ENCODE measurements at regions not wholly inside any gene's neighbourhood (a gene's known extent, or its start where the extent isn't known, plus 50 kb on each side); places are given as distances from the start of the nearest gene placed in this dataset.
"Not testable (repeated sequence)": the region's sequence is repeated elsewhere in the genome, so short reads cannot be mapped to it uniquely, and the experiment has no call there.

- Histone ChIP-seq H2BK5ac (ENCODE audit: low read length) (no peak overlapping the region), H3K4ac (ENCODE audit: low read length) (no peak overlapping the region), H3K79me1 (ENCODE audit: low read depth, low read length) (no peaks in the 10 kb centered on the region), H4K91ac (ENCODE audit: low read depth, low read length, poor library complexity) (no peak overlapping the region), H2AFZ (ENCODE audit: low read length) (no peak overlapping the region), H3K27ac (replicated peaks; ENCODE audit: low read length) (no peak overlapping the region), H3K23ac (ENCODE audit: low read depth, low read length, poor library complexity) (no peak overlapping the region), H2BK120ac (ENCODE audit: low read depth, low read length) (no peak overlapping the region), H2BK12ac (ENCODE audit: low read length) (no peak overlapping the region), H4K8ac (ENCODE audit: low read depth, low read length) (no peak overlapping the region), H3K9ac (ENCODE audit: low read depth, low read length, poor library complexity) (no peak overlapping the region), H2BK15ac (ENCODE audit: low read length) (no peak overlapping the region), H3K4me1 (ENCODE audit: control insufficient read depth in 2 of 2, insufficient read depth in 1 of 2, low read depth in 1 of 2, low read length in 2 of 2) (no peaks in the 10 kb centered on the region), H3K27me3 (ENCODE audit: control insufficient read depth in 3 of 3, insufficient read depth in 3 of 3, low read depth in 1 of 3, low read length in 3 of 3) (peaks cover 0 to 3% (median 0%) of the 10 kb centered on the region in 3 experiments), H3K14ac (ENCODE audit: low read length) (no peak overlapping the region), H3K4me3 (ENCODE audit: low read length in 2 of 2) (no peak overlapping the region), H3K36me3 (replicated peaks in 1 of 2; ENCODE audit: control insufficient read depth in 2 of 2, insufficient read depth in 2 of 2, low read length in 2 of 2) (no peaks in the 10 kb centered on the region), H3K9me3 (replicated peaks in 1 of 2; ENCODE audit: control insufficient read depth in 2 of 2, insufficient read depth in 1 of 2, low read depth in 1 of 2, low read length in 2 of 2) (peaks cover 0 to 3% of the 10 kb centered on the region in 2 donors), H2AK5ac (ENCODE audit: low read depth, low read length) (no peak overlapping the region), H3K18ac (ENCODE audit: low read length) (no peak overlapping the region), H3K4me2 (ENCODE audit: insufficient read depth, low read length, poor library complexity, severe bottlenecking) (no peak overlapping the region)
- WGBS, 2 donors (ENCODE audit: extremely low coverage in 2 of 2, insufficient read length in 2 of 2, insufficient replicate concordance in 1 of 2), result no CpG with 5 or more reads among the region's 1 CpG
- DNase-seq (ENCODE audit: low spot score), result no peak
Observed at GRCh38 chr20:40902661-40903060, 126.0 kb upstream of the TOP1 start.

GRCh38 chr20:40908309-40908708, 120.3 kb upstream of the TOP1 start:
- Histone ChIP-seq H3K4me1 (ENCODE audit: control insufficient read depth in 2 of 2, insufficient read depth in 1 of 2, low read depth in 1 of 2, low read length in 2 of 2) (no peaks in the 10 kb centered on the region), H3K27me3 (ENCODE audit: control insufficient read depth in 3 of 3, insufficient read depth in 3 of 3, low read depth in 1 of 3, low read length in 3 of 3) (peaks cover 0 to 3% (median 0%) of the 10 kb centered on the region in 3 experiments), H2BK120ac (ENCODE audit: low read depth, low read length) (no peak overlapping the region), H3K4me2 (ENCODE audit: insufficient read depth, low read length, poor library complexity, severe bottlenecking) (no peak overlapping the region), H2BK12ac (ENCODE audit: low read length) (no peak overlapping the region), H4K91ac (ENCODE audit: low read depth, low read length, poor library complexity) (no peak overlapping the region), H2BK15ac (ENCODE audit: low read length) (no peak overlapping the region), H3K79me1 (ENCODE audit: low read depth, low read length) (no peaks in the 10 kb centered on the region), H3K18ac (ENCODE audit: low read length) (no peak overlapping the region), H2AK5ac (ENCODE audit: low read depth, low read length) (no peak overlapping the region), H3K9ac (ENCODE audit: low read depth, low read length, poor library complexity) (no peak overlapping the region), H2BK5ac (ENCODE audit: low read length) (no peak overlapping the region), H3K14ac (ENCODE audit: low read length) (no peak overlapping the region), H3K4ac (ENCODE audit: low read length) (no peak overlapping the region), H2AFZ (ENCODE audit: low read length) (no peak overlapping the region), H3K27ac (replicated peaks; ENCODE audit: low read length) (no peak overlapping the region), H3K9me3 (replicated peaks in 1 of 2; ENCODE audit: control insufficient read depth in 2 of 2, insufficient read depth in 1 of 2, low read depth in 1 of 2, low read length in 2 of 2) (peaks cover 0 to 3% of the 10 kb centered on the region in 2 donors), H3K36me3 (replicated peaks in 1 of 2; ENCODE audit: control insufficient read depth in 2 of 2, insufficient read depth in 2 of 2, low read length in 2 of 2) (no peaks in the 10 kb centered on the region), H3K4me3 (ENCODE audit: low read length in 2 of 2) (no peak overlapping the region), H4K8ac (ENCODE audit: low read depth, low read length) (no peak overlapping the region), H3K23ac (ENCODE audit: low read depth, low read length, poor library complexity) (no peak overlapping the region)
- no CpG with 5 or more reads among the region's 5 CpGs for WGBS, 2 donors (ENCODE audit: extremely low coverage in 2 of 2, insufficient read length in 2 of 2, insufficient replicate concordance in 1 of 2)
- no peak for DNase-seq (ENCODE audit: low spot score)

DNA sequence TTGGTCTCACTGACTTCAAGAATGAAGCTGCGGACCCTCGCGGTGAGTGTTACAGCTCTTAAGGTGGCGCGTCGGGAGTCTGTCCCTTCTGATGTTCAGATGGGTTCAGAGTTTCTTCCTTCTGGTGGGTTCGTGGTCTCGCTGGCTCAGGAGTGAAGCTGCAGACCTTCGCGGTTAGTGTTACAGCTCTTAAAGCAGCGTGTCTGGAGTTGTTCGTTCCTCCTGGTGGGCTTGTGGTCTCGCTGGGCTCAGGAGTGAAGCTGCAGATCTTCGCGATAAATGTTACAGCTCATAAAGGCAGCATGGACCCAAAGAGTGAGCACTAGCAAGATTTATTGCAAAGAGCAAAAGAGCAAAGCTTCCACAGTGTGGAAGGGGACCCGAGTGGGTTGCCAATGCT, 119.1 kb upstream of the TOP1 start:
- not testable (repeated sequence) for H3K27ac ChIP-seq (replicated peaks; ENCODE audit: low read length)

DNA sequence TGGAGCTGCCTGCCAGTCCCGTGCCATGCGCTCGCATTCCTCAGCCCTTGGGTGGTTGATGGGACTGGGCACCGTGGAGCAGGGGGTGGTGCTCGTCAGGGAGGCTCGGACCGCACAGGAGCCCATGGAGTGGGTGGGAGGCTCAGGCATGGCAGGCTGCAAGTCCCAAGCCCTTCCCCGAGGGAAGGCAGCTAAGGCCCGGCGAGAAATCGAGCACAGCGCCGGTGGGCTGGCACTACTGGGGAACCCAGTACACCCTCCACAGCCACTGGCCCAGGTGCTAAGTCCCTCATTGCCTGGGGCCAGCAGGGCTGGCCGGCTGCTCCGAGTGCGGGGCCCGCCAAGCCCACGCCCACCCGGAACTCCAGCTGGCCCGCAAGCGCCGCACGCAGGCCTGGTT, 118.2 kb upstream of the TOP1 start:
- not testable (repeated sequence) for H3K9me3 ChIP-seq (replicated peaks in 1 of 2; ENCODE audit: control insufficient read depth in 2 of 2, insufficient read depth in 1 of 2, low read depth in 1 of 2, low read length in 2 of 2); DNase-seq (ENCODE audit: low spot score); H3K23ac ChIP-seq (ENCODE audit: low read depth, low read length, poor library complexity); H2AK5ac ChIP-seq (ENCODE audit: low read depth, low read length); H3K27ac ChIP-seq (replicated peaks; ENCODE audit: low read length); H2BK5ac ChIP-seq (ENCODE audit: low read length); H2BK12ac ChIP-seq (ENCODE audit: low read length); H2BK120ac ChIP-seq (ENCODE audit: low read depth, low read length); H2AFZ ChIP-seq (ENCODE audit: low read length); H3K9ac ChIP-seq (ENCODE audit: low read depth, low read length, poor library complexity); H3K14ac ChIP-seq (ENCODE audit: low read length); H3K36me3 ChIP-seq (replicated peaks in 1 of 2; ENCODE audit: control insufficient read depth in 2 of 2, insufficient read depth in 2 of 2, low read length in 2 of 2); H3K79me1 ChIP-seq (ENCODE audit: low read depth, low read length); H3K18ac ChIP-seq (ENCODE audit: low read length); H2BK15ac ChIP-seq (ENCODE audit: low read length); H3K4me2 ChIP-seq (ENCODE audit: insufficient read depth, low read length, poor library complexity, severe bottlenecking); H3K4me3 ChIP-seq (ENCODE audit: low read length in 2 of 2); H4K8ac ChIP-seq (ENCODE audit: low read depth, low read length); H4K91ac ChIP-seq (ENCODE audit: low read depth, low read length, poor library complexity); H3K4me1 ChIP-seq (ENCODE audit: control insufficient read depth in 2 of 2, insufficient read depth in 1 of 2, low read depth in 1 of 2, low read length in 2 of 2); H3K27me3 ChIP-seq (ENCODE audit: control insufficient read depth in 3 of 3, insufficient read depth in 3 of 3, low read depth in 1 of 3, low read length in 3 of 3); H3K4ac ChIP-seq (ENCODE audit: low read length)
- no CpG with 5 or more reads among the region's 23 CpGs for WGBS, 2 donors (ENCODE audit: extremely low coverage in 2 of 2, insufficient read length in 2 of 2, insufficient replicate concordance in 1 of 2)

More for the DNA sequence above, 119.1 kb upstream of the TOP1 start:
- H4K8ac ChIP-seq (ENCODE audit: low read depth, low read length); H3K27me3 ChIP-seq (ENCODE audit: control insufficient read depth in 3 of 3, insufficient read depth in 3 of 3, low read depth in 1 of 3, low read length in 3 of 3); H2BK12ac ChIP-seq (ENCODE audit: low read length); H2AFZ ChIP-seq (ENCODE audit: low read length); H4K91ac ChIP-seq (ENCODE audit: low read depth, low read length, poor library complexity); H3K4ac ChIP-seq (ENCODE audit: low read length); H3K4me2 ChIP-seq (ENCODE audit: insufficient read depth, low read length, poor library complexity, severe bottlenecking); H2AK5ac ChIP-seq (ENCODE audit: low read depth, low read length); H3K23ac ChIP-seq (ENCODE audit: low read depth, low read length, poor library complexity); H2BK5ac ChIP-seq (ENCODE audit: low read length); H2BK15ac ChIP-seq (ENCODE audit: low read length); H3K14ac ChIP-seq (ENCODE audit: low read length); H3K18ac ChIP-seq (ENCODE audit: low read length); H3K9me3 ChIP-seq (replicated peaks in 1 of 2; ENCODE audit: control insufficient read depth in 2 of 2, insufficient read depth in 1 of 2, low read depth in 1 of 2, low read length in 2 of 2); H3K79me1 ChIP-seq (ENCODE audit: low read depth, low read length); H3K4me1 ChIP-seq (ENCODE audit: control insufficient read depth in 2 of 2, insufficient read depth in 1 of 2, low read depth in 1 of 2, low read length in 2 of 2); DNase-seq (ENCODE audit: low spot score); H3K36me3 ChIP-seq (replicated peaks in 1 of 2; ENCODE audit: control insufficient read depth in 2 of 2, insufficient read depth in 2 of 2, low read length in 2 of 2); H2BK120ac ChIP-seq (ENCODE audit: low read depth, low read length); H3K9ac ChIP-seq (ENCODE audit: low read depth, low read length, poor library complexity); H3K4me3 ChIP-seq (ENCODE audit: low read length in 2 of 2): not testable (repeated sequence)
- WGBS, 2 donors (ENCODE audit: extremely low coverage in 2 of 2, insufficient read length in 2 of 2, insufficient replicate concordance in 1 of 2), result no CpG with 5 or more reads among the region's 16 CpGs

Data from neuronal stem cell (in vitro differentiated cells).